Fibroblast of skin of left biceps (primary cell): ENCODE measurements at regions not wholly inside any gene's neighbourhood (a gene's known extent, or its start where the extent isn't known, plus 50 kb on each side); places are given as distances from the start of the nearest gene placed in this dataset.

Experiments used
- DNase-seq, 2 experiments: peaks; one replicate each; pipeline ENCODE4 v3.0.0-alpha.2; 2013; ENCODE audit warnings: low read depth in 2 of 2

DNA sequence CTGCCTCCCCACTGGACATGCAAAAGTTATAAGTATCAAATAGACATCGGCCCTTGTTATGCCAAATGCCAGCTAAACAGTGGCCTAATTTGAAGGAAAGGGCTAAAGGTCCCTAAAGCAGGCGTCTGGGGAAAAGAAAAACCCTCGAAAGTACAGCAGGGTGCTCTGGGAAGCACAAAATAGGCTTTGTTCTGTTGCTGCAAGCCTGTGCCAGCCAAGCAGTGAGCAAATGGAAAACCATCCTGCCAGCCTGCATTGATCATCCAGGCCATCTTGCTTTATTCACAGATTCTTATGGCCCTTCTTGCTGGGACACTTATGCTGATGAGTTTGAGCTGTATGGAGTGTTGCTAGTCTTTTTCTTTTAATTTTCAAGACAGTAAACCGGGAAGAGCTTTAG, 62.2 kb upstream of the PLEKHG1 start:
- no peak for DNase-seq

DNA sequence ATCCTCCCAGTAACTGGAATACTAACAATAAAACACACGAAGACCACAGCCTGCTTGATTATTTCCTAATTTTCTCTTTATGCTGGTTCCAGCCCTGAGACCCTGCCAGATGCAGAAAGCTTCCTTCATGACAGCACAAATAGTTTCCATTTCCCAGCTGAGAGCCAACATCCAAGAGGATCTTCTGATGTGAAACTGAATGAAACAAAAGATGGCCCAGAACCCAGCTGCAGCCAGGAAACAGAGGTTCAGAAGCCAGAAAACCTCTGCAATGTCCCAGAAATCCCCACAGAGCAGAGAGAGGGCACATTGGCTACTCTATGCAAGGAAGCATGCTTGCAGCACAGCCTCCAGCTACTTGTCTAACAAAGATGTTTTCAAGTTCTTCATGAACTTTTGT, 61.8 kb upstream of the PLEKHG1 start:
- DNase-seq: no peak

GRCh38 chr6:150539111-150539510, 60.6 kb upstream of the PLEKHG1 start:
- no peak for DNase-seq

GRCh38 chr6:150539568-150539967, 60.1 kb upstream of the PLEKHG1 start:
- no peak for DNase-seq

DNA sequence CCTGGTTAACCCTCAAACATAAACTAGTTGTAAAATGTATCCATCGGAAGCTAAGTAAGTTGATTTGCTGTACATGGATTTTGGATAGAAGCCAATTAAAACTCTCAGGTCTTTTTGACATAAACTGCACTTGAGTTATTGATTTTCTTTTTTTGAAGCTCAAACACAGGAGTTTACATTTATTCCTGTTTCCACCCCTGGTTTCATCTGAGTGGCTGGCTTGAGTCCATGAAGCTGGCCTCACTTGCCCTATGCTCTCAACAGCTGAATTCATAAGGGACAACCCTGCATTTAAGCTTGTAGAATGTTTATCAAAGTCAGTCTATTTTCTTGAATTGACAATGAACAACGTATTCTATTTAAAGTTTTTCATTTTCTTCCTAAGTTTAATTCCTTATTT, 58.1 kb upstream of the PLEKHG1 start:
- DNase-seq: no peak

- no peak for DNase-seq
Measured at GRCh38 chr6:150543178-150543577, 56.5 kb upstream of the PLEKHG1 start.

GRCh38 chr6:150544793-150545192, 54.9 kb upstream of the PLEKHG1 start:
- no peak for DNase-seq

DNA sequence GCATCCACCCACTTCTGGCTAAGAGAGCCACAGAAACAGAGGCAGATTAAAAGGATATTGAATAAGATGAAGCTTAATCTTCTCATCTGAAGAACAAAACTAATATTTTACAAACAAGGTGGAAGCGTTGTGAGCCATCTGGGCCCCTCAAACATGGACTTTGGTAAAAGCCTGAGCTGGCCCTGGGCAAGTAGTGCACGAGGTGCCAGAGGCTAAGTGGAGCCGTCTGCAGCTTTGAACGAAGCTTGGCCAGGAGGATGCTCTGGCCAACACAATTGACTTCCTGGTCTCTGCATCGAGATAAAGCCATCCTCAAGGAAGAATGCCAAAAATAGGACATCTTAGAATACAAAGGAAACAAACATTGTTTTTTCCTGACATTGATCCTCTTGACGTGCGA, 53.2 kb upstream of the PLEKHG1 start:
- DNase-seq: no peak

DNA sequence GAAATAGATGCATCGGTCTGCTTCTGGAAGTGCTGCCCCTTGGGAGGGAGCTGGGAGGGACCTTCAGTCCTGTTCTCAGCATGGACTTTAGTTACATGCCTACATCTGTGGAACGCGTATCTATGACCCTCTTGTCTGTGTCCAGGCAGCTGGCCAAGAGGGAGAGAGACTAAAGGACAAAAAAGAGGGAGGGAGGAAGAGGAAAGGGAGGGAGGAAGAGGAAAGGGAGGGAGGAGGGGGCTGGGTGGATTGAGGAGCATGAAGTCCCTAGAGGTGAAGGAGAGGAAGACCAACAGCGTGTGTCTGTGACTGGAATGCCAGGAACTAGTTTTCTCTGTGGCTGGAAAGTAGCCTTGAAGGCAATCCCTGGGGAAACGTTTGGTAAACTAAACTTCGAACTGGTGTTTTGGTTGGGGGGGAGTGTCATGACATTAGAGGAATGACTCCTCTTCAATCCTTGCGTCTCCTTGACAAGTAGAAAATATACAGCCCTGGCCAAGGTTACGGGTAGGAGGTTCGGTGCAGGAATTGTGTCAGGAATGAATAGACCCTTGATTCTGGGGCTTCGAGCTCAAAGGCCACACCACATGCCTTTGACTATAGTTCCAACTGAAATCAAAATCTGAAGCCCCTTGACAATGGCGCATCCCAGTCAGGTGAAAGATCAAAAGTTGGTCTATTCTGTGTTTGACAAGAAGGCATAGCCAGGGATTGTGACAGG, 52.0 kb upstream of the PLEKHG1 start:
- DNase-seq: no peak

DNA sequence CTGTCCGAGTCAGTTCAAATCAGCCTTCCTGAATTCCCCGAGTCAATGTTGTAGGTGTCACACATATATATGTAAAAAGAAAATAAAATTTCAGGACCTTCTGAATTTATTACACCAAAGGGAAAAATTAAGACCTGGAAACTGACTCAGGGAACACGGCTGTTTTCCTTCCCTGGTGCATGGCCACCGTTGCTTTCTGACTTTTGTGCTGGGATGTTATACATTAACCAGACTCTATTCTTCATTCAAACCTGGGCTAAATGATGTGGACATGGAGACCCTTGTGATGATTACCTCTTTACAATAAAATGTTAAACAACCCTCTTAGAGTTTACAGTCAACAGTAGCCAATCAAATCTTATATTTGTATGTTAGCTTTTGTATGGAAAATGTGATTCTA, 51.4 kb upstream of the PLEKHG1 start:
- no peak for DNase-seq

GRCh38 chr6:150549007-150549406, 50.7 kb upstream of the PLEKHG1 start:
- DNase-seq: no peak

- DNase-seq: no peak
Measured at GRCh38 chr6:150549674-150550101, 50.0 kb upstream of the PLEKHG1 start.
